ENCODE measurements at regions not wholly inside any gene's neighbourhood (a gene's known extent, or its start where the extent isn't known, plus 50 kb on each side); places are given as distances from the start of the nearest gene placed in this dataset.

DNA sequence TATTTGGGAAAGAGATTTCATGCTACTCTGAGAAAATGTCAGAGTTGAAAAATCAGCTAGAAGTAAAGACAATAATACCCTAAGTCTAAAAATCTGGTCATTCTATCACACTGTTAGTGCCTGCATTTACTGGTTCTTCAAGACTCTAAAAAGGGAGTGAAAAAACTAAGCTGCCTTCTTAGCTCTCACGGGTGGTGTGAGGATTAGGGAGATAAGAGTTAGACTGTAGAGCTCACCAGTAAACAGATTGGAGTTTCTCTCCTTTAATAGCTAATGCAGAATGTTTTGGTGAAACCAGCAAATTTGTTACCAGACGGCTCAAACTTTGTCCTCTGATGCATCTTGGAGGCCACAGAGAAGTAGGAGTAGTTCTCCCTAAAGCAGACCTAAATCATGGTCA is 135.0 kb upstream of the OTX2 start:
- TF ChIP-seq, protein P1, sequence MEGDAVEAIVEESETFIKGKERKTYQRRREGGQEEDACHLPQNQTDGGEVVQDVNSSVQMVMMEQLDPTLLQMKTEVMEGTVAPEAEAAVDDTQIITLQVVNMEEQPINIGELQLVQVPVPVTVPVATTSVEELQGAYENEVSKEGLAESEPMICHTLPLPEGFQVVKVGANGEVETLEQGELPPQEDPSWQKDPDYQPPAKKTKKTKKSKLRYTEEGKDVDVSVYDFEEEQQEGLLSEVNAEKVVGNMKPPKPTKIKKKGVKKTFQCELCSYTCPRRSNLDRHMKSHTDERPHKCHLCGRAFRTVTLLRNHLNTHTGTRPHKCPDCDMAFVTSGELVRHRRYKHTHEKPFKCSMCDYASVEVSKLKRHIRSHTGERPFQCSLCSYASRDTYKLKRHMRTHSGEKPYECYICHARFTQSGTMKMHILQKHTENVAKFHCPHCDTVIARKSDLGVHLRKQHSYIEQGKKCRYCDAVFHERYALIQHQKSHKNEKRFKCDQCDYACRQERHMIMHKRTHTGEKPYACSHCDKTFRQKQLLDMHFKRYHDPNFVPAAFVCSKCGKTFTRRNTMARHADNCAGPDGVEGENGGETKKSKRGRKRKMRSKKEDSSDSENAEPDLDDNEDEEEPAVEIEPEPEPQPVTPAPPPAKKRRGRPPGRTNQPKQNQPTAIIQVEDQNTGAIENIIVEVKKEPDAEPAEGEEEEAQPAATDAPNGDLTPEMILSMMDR (IDR thresholded peaks at IDR 0.05) = no peak
- no peak for TF ChIP-seq POLR2A (IDR thresholded peaks at IDR 0.05)
